ENCODE measurements at regions not wholly inside any gene's neighbourhood (a gene's known extent, or its start where the extent isn't known, plus 50 kb on each side); places are given as distances from the start of the nearest gene placed in this dataset.
"Not testable (repeated sequence)": the region's sequence is repeated elsewhere in the genome, so short reads cannot be mapped to it uniquely, and the experiment has no call there.

- H3K4me1 ChIP-seq (replicated peaks): no peaks in the 10 kb centered on the region
- no peak overlapping the region for H3K27ac ChIP-seq
- H3K4me3 ChIP-seq: no peak overlapping the region
- H3K36me3 ChIP-seq: no peaks in the 10 kb centered on the region
- H3K27me3 ChIP-seq (replicated peaks): peaks cover 28% of the 10 kb centered on the region
- peak in 1 of 2 experiments; percentile 24 for DNase-seq (ENCODE audit: low read depth in 1 of 2, low spot score in 2 of 2)
- peaks cover 3% of the 10 kb centered on the region; the same call in 1 of the 2 replicates for H3K9me3 ChIP-seq (replicated peaks)
Measured at GRCh38 chr4:3880615-3881120, 114.5 kb downstream of the ADRA2C start.

- peaks cover 24% of the 10 kb centered on the region for H3K27me3 ChIP-seq (replicated peaks)
- not testable (repeated sequence) for H3K27ac ChIP-seq; H3K4me3 ChIP-seq; H3K4me1 ChIP-seq (replicated peaks); H3K9me3 ChIP-seq (replicated peaks); H3K36me3 ChIP-seq; DNase-seq (ENCODE audit: low read depth in 1 of 2, low spot score in 2 of 2)
Measured at GRCh38 chr4:3882316-3882885, 116.2 kb downstream of the ADRA2C start.

- H3K27ac ChIP-seq; H3K9me3 ChIP-seq (replicated peaks); H3K4me1 ChIP-seq (replicated peaks); H3K36me3 ChIP-seq; DNase-seq (ENCODE audit: low read depth in 1 of 2, low spot score in 2 of 2); H3K4me3 ChIP-seq: not testable (repeated sequence)
- H3K27me3 ChIP-seq (replicated peaks): peaks cover 15% of the 10 kb centered on the region
Measured at GRCh38 chr4:3884261-3884660, 118.1 kb downstream of the ADRA2C start.

GRCh38 chr4:3893590-3893989 lies 127.4 kb downstream of the ADRA2C start:
- H3K27me3 ChIP-seq (replicated peaks); H3K4me1 ChIP-seq (replicated peaks); H3K4me3 ChIP-seq; H3K27ac ChIP-seq; DNase-seq (ENCODE audit: low read depth in 1 of 2, low spot score in 2 of 2); H3K36me3 ChIP-seq; H3K9me3 ChIP-seq (replicated peaks): not testable (repeated sequence)

- DNase-seq (ENCODE audit: low read depth in 1 of 2, low spot score in 2 of 2); H3K27ac ChIP-seq; H3K4me1 ChIP-seq (replicated peaks): not testable (repeated sequence)
Measured at GRCh38 chr4:3894086-3894959, 128.1 kb downstream of the ADRA2C start.

GRCh38 chr4:3896441-3896840 lies 130.3 kb downstream of the ADRA2C start:
- no peak for DNase-seq (ENCODE audit: low read depth in 1 of 2, low spot score in 2 of 2)
- no peaks in the 10 kb centered on the region for H3K36me3 ChIP-seq
- H3K27ac ChIP-seq: no peak overlapping the region
- no peaks in the 10 kb centered on the region for H3K27me3 ChIP-seq (replicated peaks)
- H3K9me3 ChIP-seq (replicated peaks): no peaks in the 10 kb centered on the region
- no peak overlapping the region for H3K4me3 ChIP-seq
- H3K4me1 ChIP-seq (replicated peaks): no peaks in the 10 kb centered on the region

More at GRCh38 chr4:3894086-3894959, 128.1 kb downstream of the ADRA2C start:
- H3K36me3 ChIP-seq; H3K27me3 ChIP-seq (replicated peaks); H3K9me3 ChIP-seq (replicated peaks); H3K4me3 ChIP-seq: not testable (repeated sequence)

- H3K27me3 ChIP-seq (replicated peaks); H3K36me3 ChIP-seq; H3K4me1 ChIP-seq (replicated peaks); DNase-seq (ENCODE audit: low read depth in 1 of 2, low spot score in 2 of 2); H3K4me3 ChIP-seq; H3K9me3 ChIP-seq (replicated peaks); H3K27ac ChIP-seq: not testable (repeated sequence)
Measured at GRCh38 chr4:3896871-3897578, 130.8 kb downstream of the ADRA2C start.

GRCh38 chr4:3898098-3898497 lies 131.9 kb downstream of the ADRA2C start:
- H3K9me3 ChIP-seq (replicated peaks): no peaks in the 10 kb centered on the region
- H3K27ac ChIP-seq: no peak overlapping the region
- H3K27me3 ChIP-seq (replicated peaks): no peaks in the 10 kb centered on the region
- DNase-seq (ENCODE audit: low read depth in 1 of 2, low spot score in 2 of 2): no peak
- H3K4me3 ChIP-seq: no peak overlapping the region
- no peaks in the 10 kb centered on the region for H3K36me3 ChIP-seq
- H3K4me1 ChIP-seq (replicated peaks): no peaks in the 10 kb centered on the region

- H3K9me3 ChIP-seq (replicated peaks); DNase-seq (ENCODE audit: low read depth in 1 of 2, low spot score in 2 of 2); H3K36me3 ChIP-seq; H3K27ac ChIP-seq; H3K4me1 ChIP-seq (replicated peaks); H3K27me3 ChIP-seq (replicated peaks); H3K4me3 ChIP-seq: not testable (repeated sequence)
Measured at GRCh38 chr4:3898928-3899327, 132.7 kb downstream of the ADRA2C start.

GRCh38 chr4:3904264-3904955 lies 138.2 kb downstream of the ADRA2C start:
- not testable (repeated sequence) for H3K9me3 ChIP-seq (replicated peaks); DNase-seq (ENCODE audit: low read depth in 1 of 2, low spot score in 2 of 2); H3K27me3 ChIP-seq (replicated peaks); H3K27ac ChIP-seq; H3K4me1 ChIP-seq (replicated peaks); H3K4me3 ChIP-seq; H3K36me3 ChIP-seq

- H3K36me3 ChIP-seq; H3K9me3 ChIP-seq (replicated peaks); H3K4me1 ChIP-seq (replicated peaks); DNase-seq (ENCODE audit: low read depth in 1 of 2, low spot score in 2 of 2); H3K27me3 ChIP-seq (replicated peaks); H3K4me3 ChIP-seq; H3K27ac ChIP-seq: not testable (repeated sequence)
Measured at GRCh38 chr4:3909616-3910015, 143.4 kb downstream of the ADRA2C start.

GRCh38 chr4:3910161-3910950 lies 144.2 kb downstream of the ADRA2C start:
- H3K9me3 ChIP-seq (replicated peaks); H3K27ac ChIP-seq; H3K4me1 ChIP-seq (replicated peaks); H3K4me3 ChIP-seq; DNase-seq (ENCODE audit: low read depth in 1 of 2, low spot score in 2 of 2); H3K36me3 ChIP-seq; H3K27me3 ChIP-seq (replicated peaks): not testable (repeated sequence)

GRCh38 chr4:3911252-3911856 lies 145.2 kb downstream of the ADRA2C start:
- Histone ChIP-seq H3K36me3 (no peaks in the 10 kb centered on the region), H3K4me1 (replicated peaks) (no peaks in the 10 kb centered on the region), H3K4me3 (no peak overlapping the region), H3K27ac (no peak overlapping the region), H3K9me3 (replicated peaks) (no peaks in the 10 kb centered on the region), H3K27me3 (replicated peaks) (no peaks in the 10 kb centered on the region; the same call in 1 of the 2 replicates)
- no peak for DNase-seq (ENCODE audit: low read depth in 1 of 2, low spot score in 2 of 2)
